ENCODE measurements at regions not wholly inside any gene's neighbourhood (a gene's known extent, or its start where the extent isn't known, plus 50 kb on each side); places are given as distances from the start of the nearest gene placed in this dataset.

DNA sequence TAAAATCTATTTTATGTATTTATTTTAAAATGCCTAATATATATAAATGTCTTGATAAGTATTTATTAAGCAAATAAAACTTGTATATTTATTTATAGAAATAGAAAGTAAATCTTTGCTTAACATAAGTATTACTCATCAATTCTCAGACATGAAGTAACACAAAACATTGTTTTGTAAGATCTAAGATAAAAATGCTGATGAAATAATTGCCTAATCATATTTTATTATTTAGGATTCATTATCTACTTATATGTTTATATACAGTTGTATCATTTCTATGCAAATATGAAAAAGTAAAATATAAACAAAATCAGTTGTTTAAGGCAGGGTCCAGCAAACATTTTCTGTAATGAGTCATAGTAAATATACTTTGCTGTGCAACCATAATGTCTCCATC, 507.8 kb upstream of the CNTN5 start:
- H3K4me3 ChIP-seq (replicated peaks in 1 of 3; ENCODE audit: low read depth in 2 of 3, low read length in 3 of 3): no peak overlapping the region
- H3K79me2 ChIP-seq (ENCODE audit: insufficient read depth, low read length): no peaks in the 10 kb centered on the region
- H3K36me3 ChIP-seq (replicated peaks in 1 of 2; ENCODE audit: control insufficient read depth in 1 of 2, insufficient read depth in 2 of 2, low read length in 2 of 2): no peaks in the 10 kb centered on the region
- no peaks in the 10 kb centered on the region for H4K20me1 ChIP-seq (ENCODE audit: insufficient read depth, low read length)
- no peaks in the 10 kb centered on the region for H3K9me3 ChIP-seq (replicated peaks in 1 of 2; ENCODE audit: control insufficient read depth in 1 of 2, insufficient read depth in 1 of 2, low read length in 2 of 2)
- H2AFZ ChIP-seq (ENCODE audit: insufficient read depth, low read depth, low read length, poor library complexity, severe bottlenecking): no peak overlapping the region
- Mint-ChIP-seq H3K27me3 (ENCODE audit: low read depth in 3 of 3) (no peaks in the 10 kb centered on the region), H3K9me3 (peaks cover 2 to 8% (median 4%) of the 10 kb centered on the region in 7 donors), H3K27ac (no peak overlapping the region), H3K36me3 (no peaks in the 10 kb centered on the region), H3K4me1 (no peaks in the 10 kb centered on the region), H3K4me3 (no peak overlapping the region)
- no peak overlapping the region for H3K4me2 ChIP-seq (replicated peaks; ENCODE audit: extremely low read depth, low read length, poor library complexity, severe bottlenecking)
- no peak overlapping the region for H3K27ac ChIP-seq (ENCODE audit: low read depth in 1 of 2, low read length in 2 of 2)
- H3K27me3 ChIP-seq (ENCODE audit: control insufficient read depth in 2 of 2, insufficient read depth in 2 of 2, low read length in 2 of 2): no peaks in the 10 kb centered on the region
- no peaks in the 10 kb centered on the region for H3K4me1 ChIP-seq (ENCODE audit: control insufficient read depth in 1 of 2, insufficient read depth in 2 of 2, low read length in 2 of 2)
- H3K9ac ChIP-seq (ENCODE audit: insufficient read depth, low read length, poor library complexity, severe bottlenecking): no peak overlapping the region
- DNase-seq: no peak
- intact Hi-C loops (cut with micrococcal nuclease): no loop called here
- no peak for TF ChIP-seq CTCF (IDR thresholded peaks at IDR 0.05)

GRCh38 chr11:98531576-98531975, 489.2 kb upstream of the CNTN5 start:
- Mint-ChIP-seq H3K36me3 (no peaks in the 10 kb centered on the region), H3K9me3 (peaks cover 0 to 4% (median 0%) of the 10 kb centered on the region in 7 donors), H3K4me1 (no peaks in the 10 kb centered on the region), H3K4me3 (no peak overlapping the region), H3K27ac (no peak overlapping the region), H3K27me3 (ENCODE audit: low read depth in 3 of 3) (no peaks in the 10 kb centered on the region)
- no peak overlapping the region for H3K27ac ChIP-seq (ENCODE audit: low read depth in 1 of 2, low read length in 2 of 2)
- DNase-seq: no peak
- H4K20me1 ChIP-seq (ENCODE audit: insufficient read depth, low read length): no peaks in the 10 kb centered on the region
- H2AFZ ChIP-seq (ENCODE audit: insufficient read depth, low read depth, low read length, poor library complexity, severe bottlenecking): no peak overlapping the region
- intact Hi-C loops (cut with micrococcal nuclease): no loop called here
- no peak for TF ChIP-seq CTCF (IDR thresholded peaks at IDR 0.05)
- no peaks in the 10 kb centered on the region for H3K27me3 ChIP-seq (ENCODE audit: control insufficient read depth in 2 of 2, insufficient read depth in 2 of 2, low read length in 2 of 2)
- no peak overlapping the region for H3K4me2 ChIP-seq (replicated peaks; ENCODE audit: extremely low read depth, low read length, poor library complexity, severe bottlenecking)
- WGBS (ENCODE audit: insufficient coverage): no CpG with 5 or more reads among the region's 1 CpG
- no peaks in the 10 kb centered on the region for H3K79me2 ChIP-seq (ENCODE audit: insufficient read depth, low read length)
- no peaks in the 10 kb centered on the region for H3K9me3 ChIP-seq (replicated peaks in 1 of 2; ENCODE audit: control insufficient read depth in 1 of 2, insufficient read depth in 1 of 2, low read length in 2 of 2)
- H3K36me3 ChIP-seq (replicated peaks in 1 of 2; ENCODE audit: control insufficient read depth in 1 of 2, insufficient read depth in 2 of 2, low read length in 2 of 2): no peaks in the 10 kb centered on the region
- no peak overlapping the region for H3K4me3 ChIP-seq (replicated peaks in 1 of 3; ENCODE audit: low read depth in 2 of 3, low read length in 3 of 3)
- no peaks in the 10 kb centered on the region for H3K4me1 ChIP-seq (ENCODE audit: control insufficient read depth in 1 of 2, insufficient read depth in 2 of 2, low read length in 2 of 2)
- no peak overlapping the region for H3K9ac ChIP-seq (ENCODE audit: insufficient read depth, low read length, poor library complexity, severe bottlenecking)

All from CD14-positive monocyte (primary cell).